ENCODE measurements at regions not wholly inside any gene's neighbourhood (a gene's known extent, or its start where the extent isn't known, plus 50 kb on each side); places are given as distances from the start of the nearest gene placed in this dataset.
"Not testable (repeated sequence)": the region's sequence is repeated elsewhere in the genome, so short reads cannot be mapped to it uniquely, and the experiment has no call there.

DNA sequence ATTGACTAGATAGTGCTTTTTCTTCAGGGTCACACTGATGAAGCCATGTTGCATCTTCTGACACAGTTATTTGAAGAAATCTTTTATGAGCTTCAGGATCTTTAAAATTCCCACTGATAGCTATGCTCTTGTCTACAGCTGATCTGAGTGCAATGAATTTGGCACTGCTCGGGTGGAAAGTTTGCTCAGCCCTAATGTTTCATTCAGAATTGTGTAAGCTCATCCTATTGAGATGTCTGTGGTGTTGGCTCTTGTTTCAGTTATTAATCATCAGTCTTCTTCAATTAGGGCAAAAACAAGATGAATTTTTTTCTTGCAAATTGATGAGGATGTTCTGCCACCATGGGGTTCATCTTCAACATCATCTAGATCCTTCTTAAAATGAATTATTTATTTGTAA, 1387.0 kb upstream of the RAG2 start:
- no peaks in the 10 kb centered on the region for H3K27me3 ChIP-seq (ENCODE audit: insufficient read depth, poor library complexity, severe bottlenecking)
- no peak for TF ChIP-seq POLR2AphosphoS5 (IDR thresholded peaks at IDR 0.05; ENCODE audit: low read depth)
- no peak for TF ChIP-seq GABPA (IDR thresholded peaks at IDR 0.05; ENCODE audit: low read depth)
- TF ChIP-seq REST (IDR thresholded peaks at IDR 0.05; ENCODE audit: insufficient replicate concordance, low read depth): no peak
- no peak for TF ChIP-seq SPI1 (IDR thresholded peaks at IDR 0.05; ENCODE audit: borderline replicate concordance, low read depth)
- TF ChIP-seq CTCF (IDR thresholded peaks at IDR 0.05; ENCODE audit: insufficient read depth, low read length): no peak
- H3K27ac ChIP-seq (replicated peaks): no peak overlapping the region
- no peak overlapping the region for H3K4me3 ChIP-seq (replicated peaks; ENCODE audit: insufficient read depth, low read length)
- no peak for DNase-seq (ENCODE audit: low read depth in 1 of 2, low spot score in 1 of 2)

DNA sequence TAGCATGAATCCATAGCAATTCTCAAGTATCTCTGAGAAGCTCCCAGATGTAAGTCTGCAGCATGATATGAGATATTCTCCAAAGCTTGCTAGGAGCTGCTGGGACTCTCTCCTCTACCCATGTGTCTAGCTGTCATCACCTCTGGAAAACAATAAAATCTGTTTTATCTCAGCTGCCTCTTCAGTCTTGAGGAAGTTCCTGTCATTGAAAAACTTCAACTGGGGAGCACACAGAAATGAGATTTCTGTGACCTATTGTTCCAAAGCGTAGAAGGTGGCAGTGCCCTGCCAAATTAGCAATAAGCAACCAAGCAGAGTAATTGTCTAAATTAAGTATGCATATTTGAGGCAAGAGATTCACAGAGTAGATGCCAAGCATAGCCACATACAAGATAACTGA, 1380.6 kb upstream of the RAG2 start:
- no peak overlapping the region for H3K27ac ChIP-seq (replicated peaks)
- TF ChIP-seq SPI1 (IDR thresholded peaks at IDR 0.05; ENCODE audit: borderline replicate concordance, low read depth): no peak
- no peak overlapping the region for H3K4me3 ChIP-seq (replicated peaks; ENCODE audit: insufficient read depth, low read length)
- H3K27me3 ChIP-seq (ENCODE audit: insufficient read depth, poor library complexity, severe bottlenecking): no peaks in the 10 kb centered on the region
- no peak for DNase-seq (ENCODE audit: low read depth in 1 of 2, low spot score in 1 of 2)

- no peak overlapping the region for H3K27ac ChIP-seq (replicated peaks)
- H3K27me3 ChIP-seq (ENCODE audit: insufficient read depth, poor library complexity, severe bottlenecking): no peaks in the 10 kb centered on the region
- no peak for DNase-seq (ENCODE audit: low read depth in 1 of 2, low spot score in 1 of 2)
- H3K4me3 ChIP-seq (replicated peaks; ENCODE audit: insufficient read depth, low read length): no peak overlapping the region
- no peak for TF ChIP-seq SPI1 (IDR thresholded peaks at IDR 0.05; ENCODE audit: borderline replicate concordance, low read depth)
- no peak for TF ChIP-seq REST (IDR thresholded peaks at IDR 0.05; ENCODE audit: insufficient replicate concordance, low read depth)
- TF ChIP-seq GABPA (IDR thresholded peaks at IDR 0.05; ENCODE audit: low read depth): no peak
- no peak for TF ChIP-seq CTCF (IDR thresholded peaks at IDR 0.05; ENCODE audit: insufficient read depth, low read length)
- TF ChIP-seq POLR2AphosphoS5 (IDR thresholded peaks at IDR 0.05; ENCODE audit: low read depth): no peak
Measured at GRCh38 chr11:37973941-37974340, 1375.9 kb upstream of the RAG2 start.

DNA sequence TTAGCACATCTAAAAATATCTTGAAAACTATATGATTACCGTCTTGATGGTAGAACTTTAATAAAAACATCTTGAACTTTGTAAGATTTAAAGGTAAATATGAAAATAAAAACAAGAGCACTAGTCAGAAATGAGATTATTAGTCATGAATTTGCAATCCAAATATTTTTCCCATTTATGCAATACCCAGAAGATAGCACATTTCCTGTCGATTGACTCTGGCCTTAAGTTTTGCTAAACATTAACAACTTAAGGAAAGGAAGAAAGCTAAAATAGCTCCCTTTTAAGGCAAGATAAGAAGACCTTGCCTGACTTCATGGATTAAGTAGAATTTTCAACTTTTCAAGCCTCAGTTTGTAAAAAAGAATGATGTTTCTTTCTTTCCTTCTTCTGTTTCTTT, 1374.7 kb upstream of the RAG2 start:
- no peak for DNase-seq (ENCODE audit: low read depth in 1 of 2, low spot score in 1 of 2)
- H3K27me3 ChIP-seq (ENCODE audit: insufficient read depth, poor library complexity, severe bottlenecking): no peaks in the 10 kb centered on the region
- H3K27ac ChIP-seq (replicated peaks): no peak overlapping the region
- TF ChIP-seq CTCF (IDR thresholded peaks at IDR 0.05; ENCODE audit: insufficient read depth, low read length) (no peak), REST (IDR thresholded peaks at IDR 0.05; ENCODE audit: insufficient replicate concordance, low read depth) (no peak), POLR2AphosphoS5 (IDR thresholded peaks at IDR 0.05; ENCODE audit: low read depth) (no peak), GABPA (IDR thresholded peaks at IDR 0.05; ENCODE audit: low read depth) (no peak), SPI1 (IDR thresholded peaks at IDR 0.05; ENCODE audit: borderline replicate concordance, low read depth) (no peak)
- H3K4me3 ChIP-seq (replicated peaks; ENCODE audit: insufficient read depth, low read length): no peak overlapping the region

DNA sequence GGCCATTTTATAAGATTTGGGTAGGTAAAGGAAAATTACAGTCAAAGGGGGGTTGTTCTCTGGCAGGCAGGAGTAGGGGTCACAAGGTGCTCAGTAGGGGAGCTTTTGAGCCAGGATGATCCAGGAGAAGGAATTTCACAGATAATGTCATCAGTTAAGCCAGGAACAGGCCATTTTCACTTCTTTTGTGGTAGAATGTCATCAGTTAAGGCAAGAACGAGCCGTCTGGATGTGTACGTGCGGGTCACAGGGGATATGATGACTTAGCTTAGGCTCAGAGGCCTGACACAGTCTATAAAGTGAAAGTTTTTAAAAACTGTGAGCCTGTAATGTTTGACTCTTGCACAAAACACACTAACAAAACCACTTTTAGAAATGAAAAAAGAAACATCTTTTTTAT, 1371.3 kb upstream of the RAG2 start:
- not testable (repeated sequence) for H3K27ac ChIP-seq (replicated peaks); DNase-seq (ENCODE audit: low read depth in 1 of 2, low spot score in 1 of 2); H3K4me3 ChIP-seq (replicated peaks; ENCODE audit: insufficient read depth, low read length); H3K27me3 ChIP-seq (ENCODE audit: insufficient read depth, poor library complexity, severe bottlenecking)

Measured in HL-60 (cell line).